ENCODE measurements at regions not wholly inside any gene's neighbourhood (a gene's known extent, or its start where the extent isn't known, plus 50 kb on each side); places are given as distances from the start of the nearest gene placed in this dataset.

DNA sequence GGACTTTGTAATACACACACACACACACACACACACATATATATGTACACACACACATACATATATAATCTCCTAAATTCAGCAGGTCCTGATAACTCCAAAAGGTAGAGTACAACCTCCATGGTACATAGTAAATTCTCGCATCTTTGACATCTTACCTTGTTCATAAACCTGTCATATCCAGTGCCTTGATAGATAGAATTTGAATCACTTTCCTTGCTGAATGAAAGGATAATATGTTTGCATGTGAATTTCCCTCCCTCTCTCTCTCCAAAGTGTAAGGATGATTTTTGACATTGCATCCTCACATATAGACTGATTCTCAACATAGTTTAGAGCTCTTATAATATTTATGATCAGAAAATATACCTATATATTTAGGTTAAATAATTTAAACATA is 567.1 kb upstream of the ADGRL2 start:
- TF ChIP-seq CTCF (IDR thresholded peaks at IDR 0.05): no peak
- no peak for TF ChIP-seq POLR2A (IDR thresholded peaks at IDR 0.05)
